Upper lobe of right lung (tissue), 1 donor: ENCODE measurements at regions not wholly inside any gene's neighbourhood (a gene's known extent, or its start where the extent isn't known, plus 50 kb on each side); places are given as distances from the start of the nearest gene placed in this dataset.
"Not testable (repeated sequence)": the region's sequence is repeated elsewhere in the genome, so short reads cannot be mapped to it uniquely, and the experiment has no call there.

ENCODE experiments used
- ATAC-seq: fragments of 200-7000 bp; cut with Tn5 transposase; one replicate; pipeline ENCODE4 v1.9.1; 2020; ENCODE audit warnings: mild to moderate bottlenecking, moderate library complexity
- DNase-seq: peaks from one replicate; pipeline ENCODE4 v3.0.0-alpha.2; 2020
- H3K27ac ChIP-seq: fragments of 200-600 bp; one replicate; pipeline ENCODE4 v1.8.0; 2022
- H3K27me3 ChIP-seq: fragments of 200-600 bp; one replicate; pipeline ENCODE4 v1.8.0; 2022; ENCODE audit warnings: mild to moderate bottlenecking
- H3K36me3 ChIP-seq: fragments of 200-600 bp; one replicate; pipeline ENCODE4 v1.8.0; 2022
- H3K4me1 ChIP-seq: fragments of 200-600 bp; one replicate; pipeline ENCODE4 v1.8.0; 2022
- H3K4me3 ChIP-seq: fragments of 200-600 bp; one replicate; pipeline ENCODE4 v1.8.0; 2022; ENCODE audit warnings: mild to moderate bottlenecking
- H3K9me3 ChIP-seq: fragments of 200-600 bp; one replicate; pipeline ENCODE4 v1.8.0; 2022
- intact Hi-C: fragments of 100-400 bp; cut with DNase I; formaldehyde crosslinking; loops from one replicate; pipeline ENCODE4 v1.11.0; 2022
- TF ChIP-seq, protein P1 (sequence below): fragments of 200-600 bp; IDR thresholded peaks from one replicate; pipeline ENCODE4 v1.8.0; 2022; ENCODE audit warnings: antibody characterized with exemption
- donor health status: DM: no; HTN: yes; CAD: no; lungs with severe emphysema.

DNA sequence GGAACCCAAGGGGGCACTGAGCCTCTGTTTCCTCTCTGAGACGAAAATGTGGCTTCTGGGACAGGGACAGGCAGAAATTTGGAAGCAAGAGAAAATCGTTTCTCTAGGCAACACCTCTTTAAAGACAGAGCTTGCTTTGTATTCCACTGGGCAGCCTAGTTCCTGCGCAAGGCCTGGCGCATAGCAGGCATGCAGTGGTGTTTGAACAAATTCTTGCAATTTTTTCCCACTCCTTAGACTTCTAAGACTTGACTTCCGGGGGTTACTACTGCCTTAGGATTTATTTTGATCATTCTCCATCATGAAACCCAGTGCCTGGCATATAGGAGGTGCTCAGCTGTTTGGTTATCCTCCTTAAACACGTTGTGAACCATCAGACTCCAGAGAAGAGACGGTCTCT, 249.0 kb upstream of the KCNG1 start:
- peaks cover 8% of the 10 kb centered on the region for H3K27me3 ChIP-seq
- no peak for ATAC-seq
- H3K27ac ChIP-seq: no peak overlapping the region
- H3K4me1 ChIP-seq: peaks cover 3% of the 10 kb centered on the region
- TF ChIP-seq, protein P1, sequence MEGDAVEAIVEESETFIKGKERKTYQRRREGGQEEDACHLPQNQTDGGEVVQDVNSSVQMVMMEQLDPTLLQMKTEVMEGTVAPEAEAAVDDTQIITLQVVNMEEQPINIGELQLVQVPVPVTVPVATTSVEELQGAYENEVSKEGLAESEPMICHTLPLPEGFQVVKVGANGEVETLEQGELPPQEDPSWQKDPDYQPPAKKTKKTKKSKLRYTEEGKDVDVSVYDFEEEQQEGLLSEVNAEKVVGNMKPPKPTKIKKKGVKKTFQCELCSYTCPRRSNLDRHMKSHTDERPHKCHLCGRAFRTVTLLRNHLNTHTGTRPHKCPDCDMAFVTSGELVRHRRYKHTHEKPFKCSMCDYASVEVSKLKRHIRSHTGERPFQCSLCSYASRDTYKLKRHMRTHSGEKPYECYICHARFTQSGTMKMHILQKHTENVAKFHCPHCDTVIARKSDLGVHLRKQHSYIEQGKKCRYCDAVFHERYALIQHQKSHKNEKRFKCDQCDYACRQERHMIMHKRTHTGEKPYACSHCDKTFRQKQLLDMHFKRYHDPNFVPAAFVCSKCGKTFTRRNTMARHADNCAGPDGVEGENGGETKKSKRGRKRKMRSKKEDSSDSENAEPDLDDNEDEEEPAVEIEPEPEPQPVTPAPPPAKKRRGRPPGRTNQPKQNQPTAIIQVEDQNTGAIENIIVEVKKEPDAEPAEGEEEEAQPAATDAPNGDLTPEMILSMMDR: no peak
- intact Hi-C loops: no loop called here
- DNase-seq: no peak
- H3K9me3 ChIP-seq: no peaks in the 10 kb centered on the region
- H3K36me3 ChIP-seq: no peaks in the 10 kb centered on the region
- H3K4me3 ChIP-seq: no peak overlapping the region

DNA sequence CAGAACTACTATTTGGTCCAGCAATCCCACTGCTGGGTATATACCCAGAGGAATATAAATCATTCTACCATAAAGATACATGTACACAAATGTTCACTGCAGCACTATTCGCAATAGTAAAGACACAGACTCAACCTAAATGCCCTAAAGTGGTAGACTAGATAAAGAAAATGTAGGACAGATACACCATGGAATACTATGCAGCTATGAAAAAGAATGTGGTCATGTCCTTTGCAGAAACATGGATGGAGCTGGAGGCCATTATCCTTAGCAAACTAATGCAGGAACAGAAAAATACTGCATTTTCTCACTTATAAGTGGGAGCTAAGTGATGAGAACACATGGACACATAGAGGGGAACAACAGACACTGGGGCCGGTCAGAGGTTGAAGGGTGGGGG, 248.4 kb upstream of the KCNG1 start:
- ATAC-seq, H3K36me3 ChIP-seq, intact Hi-C loops, H3K27ac ChIP-seq, DNase-seq, H3K4me1 ChIP-seq, H3K4me3 ChIP-seq, H3K9me3 ChIP-seq, H3K27me3 ChIP-seq: not testable (repeated sequence)

DNA sequence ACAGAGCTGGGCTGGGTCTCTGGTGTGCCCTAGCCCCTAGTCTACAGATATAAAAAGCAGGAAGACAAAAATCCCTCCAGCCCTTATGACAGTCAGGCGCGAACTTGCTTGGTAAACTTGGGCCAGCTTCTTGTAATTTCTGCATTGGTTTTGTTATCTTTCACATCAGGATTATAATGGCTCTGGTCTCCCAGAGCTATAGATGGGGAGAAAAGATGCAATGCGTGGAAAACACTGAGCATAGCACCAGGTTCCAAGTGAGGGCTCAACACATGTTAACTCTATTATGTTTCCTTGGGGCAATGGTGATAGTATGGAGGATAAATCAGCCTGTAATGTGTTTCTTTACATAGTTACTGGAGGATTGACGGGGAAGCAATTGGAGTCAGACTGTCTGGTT, 246.8 kb upstream of the KCNG1 start:
- DNase-seq: no peak
- H3K36me3 ChIP-seq: no peaks in the 10 kb centered on the region
- ATAC-seq: no peak
- H3K9me3 ChIP-seq: no peaks in the 10 kb centered on the region
- no peak overlapping the region for H3K27ac ChIP-seq
- no peaks in the 10 kb centered on the region for H3K27me3 ChIP-seq
- intact Hi-C loops: no loop called here
- TF ChIP-seq, protein P1: no peak
- H3K4me3 ChIP-seq: no peak overlapping the region
- peaks cover 3% of the 10 kb centered on the region for H3K4me1 ChIP-seq

DNA sequence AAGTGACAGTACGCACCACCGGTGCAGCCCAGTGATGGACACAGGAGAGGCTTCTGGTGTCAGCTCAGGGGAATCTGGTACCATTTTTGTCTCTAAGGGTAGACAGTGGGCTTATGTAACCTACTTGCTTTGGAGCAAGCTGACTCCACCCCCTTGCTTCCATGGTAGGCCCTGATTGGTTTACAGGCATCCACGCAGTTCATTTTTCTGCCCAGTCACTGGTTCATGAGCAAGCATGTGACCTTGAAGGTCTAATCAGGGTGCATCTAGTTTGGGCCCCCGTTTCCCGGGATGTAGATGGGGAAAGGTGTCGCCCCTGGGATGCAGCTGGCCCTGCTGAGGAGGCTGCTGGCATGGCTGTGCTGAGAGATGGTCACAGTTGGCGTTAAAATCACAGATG, 244.8 kb upstream of the KCNG1 start:
- TF ChIP-seq, protein P1: no peak
- Histone ChIP-seq H3K4me1 (no peaks in the 10 kb centered on the region), H3K4me3 (no peak overlapping the region), H3K27me3 (no peaks in the 10 kb centered on the region), H3K9me3 (no peaks in the 10 kb centered on the region), H3K27ac (no peak overlapping the region), H3K36me3 (no peaks in the 10 kb centered on the region)
- no peak for ATAC-seq
- intact Hi-C loops: no loop called here
- DNase-seq: no peak

DNA sequence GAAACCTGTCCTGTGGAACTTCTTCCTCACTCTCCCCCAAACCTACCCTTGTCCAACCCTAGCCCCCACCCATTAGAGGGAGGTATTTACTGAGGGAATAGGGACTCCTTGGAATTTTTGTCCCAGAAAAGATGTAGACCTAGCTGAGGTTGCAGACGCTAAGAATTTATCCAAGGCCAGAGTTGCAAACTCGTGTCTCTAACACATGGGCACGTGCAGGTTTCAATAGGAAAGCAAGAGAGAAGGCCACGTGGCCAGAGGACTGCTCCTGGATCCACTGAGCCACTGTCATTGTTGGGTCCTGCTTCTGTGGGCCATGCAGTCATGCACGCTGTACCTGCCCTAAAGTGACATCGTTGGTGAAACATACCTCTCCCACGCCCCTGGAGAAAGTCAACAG, 243.4 kb upstream of the KCNG1 start:
- ATAC-seq (no peak), DNase-seq (no peak)
- no peaks in the 10 kb centered on the region for H3K4me1 ChIP-seq
- H3K9me3 ChIP-seq: no peaks in the 10 kb centered on the region
- TF ChIP-seq, protein P1: no peak
- H3K27ac ChIP-seq: no peak overlapping the region
- no peaks in the 10 kb centered on the region for H3K36me3 ChIP-seq
- intact Hi-C loops: no loop called here
- no peak overlapping the region for H3K4me3 ChIP-seq
- no peaks in the 10 kb centered on the region for H3K27me3 ChIP-seq

DNA sequence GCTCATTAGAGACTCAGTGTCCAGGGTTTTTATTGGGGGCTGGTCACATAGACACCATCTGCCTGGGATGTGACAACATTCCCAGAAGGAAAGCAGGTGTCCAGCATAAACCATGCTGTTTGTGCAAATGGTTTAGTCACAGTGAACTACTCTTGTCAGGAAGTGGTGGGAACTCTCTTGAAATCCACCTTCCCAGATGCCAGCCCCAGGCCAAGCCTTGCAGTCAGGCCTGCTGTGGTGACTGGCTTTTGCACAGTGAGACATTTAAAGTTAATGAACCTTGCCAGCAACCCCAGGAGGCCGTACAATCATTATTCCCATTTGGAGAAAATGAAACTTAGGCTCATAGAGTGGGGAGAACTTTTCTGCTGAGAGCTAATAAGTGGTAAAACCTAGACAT, 242.5 kb upstream of the KCNG1 start:
- DNase-seq: no peak
- Histone ChIP-seq H3K27me3 (no peaks in the 10 kb centered on the region), H3K36me3 (no peaks in the 10 kb centered on the region), H3K27ac (no peak overlapping the region), H3K9me3 (no peaks in the 10 kb centered on the region), H3K4me3 (no peak overlapping the region), H3K4me1 (no peaks in the 10 kb centered on the region)
- TF ChIP-seq, protein P1: no peak
- intact Hi-C loops: no loop called here
- no peak for ATAC-seq
